AG04449 (cell line): ENCODE measurements at regions not wholly inside any gene's neighbourhood (a gene's known extent, or its start where the extent isn't known, plus 50 kb on each side); places are given as distances from the start of the nearest gene placed in this dataset.

Experiments used
- CTCF ChIA-PET: fragments of 350-600 bp; formaldehyde crosslinking; extraction: SDS; loops from one replicate; lab custom pipeline; 2021; ENCODE audit warnings: antibody characterized with exemption; lab: Yijun Ruan, JAX
- POLR2A ChIA-PET: fragments of 400-600, 350-600 bp; formaldehyde crosslinking; extraction: SDS; loops from one replicate; lab custom pipeline; 2020; ENCODE audit warnings: antibody characterized with exemption, inconsistent platforms; lab: Yijun Ruan, JAX
- DNase-seq: peaks from one replicate; pipeline ENCODE4 v3.0.0-alpha.2; 2010; ENCODE audit warnings: low read depth, low spot score
- H3K4me3 ChIP-seq: 2 replicates; pipeline ENCODE4 v1.5.1; 2011; ENCODE audit warnings: low read depth, mild to moderate bottlenecking, control low read depth, low read length
- TF ChIP-seq, protein P1 (sequence below): IDR thresholded peaks from one replicate; pipeline ENCODE4 v1.5.1; 2011; ENCODE audit warnings: mild to moderate bottlenecking, moderate library complexity, low read length, control low read depth, inconsistent platforms; ENCODE audit not compliant: insufficient read depth; ENCODE audit errors: missing control alignments

DNA sequence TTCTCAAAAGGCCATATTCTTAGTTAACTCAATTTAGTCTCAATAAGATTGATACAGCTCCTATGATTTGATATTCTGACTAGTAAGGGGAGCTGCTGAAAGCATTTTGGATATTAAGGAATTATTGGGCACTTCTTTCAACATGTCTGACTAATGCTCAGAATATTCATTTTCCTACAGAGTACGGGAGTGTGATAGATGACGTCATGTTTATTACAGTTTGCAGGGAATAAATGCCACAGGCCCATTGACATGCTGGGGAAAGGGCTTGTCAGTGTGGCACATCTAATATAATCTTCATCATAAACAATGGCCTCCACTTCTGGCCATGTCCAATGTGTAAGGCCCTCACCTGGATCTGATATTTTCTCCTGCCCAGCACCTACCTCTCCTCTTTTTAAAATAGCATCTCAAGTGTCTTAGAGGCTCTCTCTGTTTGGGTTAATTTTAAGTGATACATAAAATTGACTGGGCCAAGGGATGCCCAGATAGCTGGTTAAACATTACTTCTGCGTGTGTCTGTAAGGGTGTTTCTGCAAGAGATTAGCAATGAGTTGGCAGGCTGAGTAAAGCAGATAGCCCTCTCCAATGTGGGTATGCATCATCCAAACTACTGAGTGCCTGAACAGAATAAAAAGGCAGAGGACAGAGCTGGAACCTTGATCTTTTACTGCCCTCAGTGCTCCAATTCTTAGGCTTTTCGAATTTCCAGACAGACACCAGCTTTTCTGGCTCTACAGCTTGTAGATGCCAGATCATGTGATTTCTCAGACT lies 99.3 kb downstream of the SLC24A2 start:
- TF ChIP-seq, protein P1, sequence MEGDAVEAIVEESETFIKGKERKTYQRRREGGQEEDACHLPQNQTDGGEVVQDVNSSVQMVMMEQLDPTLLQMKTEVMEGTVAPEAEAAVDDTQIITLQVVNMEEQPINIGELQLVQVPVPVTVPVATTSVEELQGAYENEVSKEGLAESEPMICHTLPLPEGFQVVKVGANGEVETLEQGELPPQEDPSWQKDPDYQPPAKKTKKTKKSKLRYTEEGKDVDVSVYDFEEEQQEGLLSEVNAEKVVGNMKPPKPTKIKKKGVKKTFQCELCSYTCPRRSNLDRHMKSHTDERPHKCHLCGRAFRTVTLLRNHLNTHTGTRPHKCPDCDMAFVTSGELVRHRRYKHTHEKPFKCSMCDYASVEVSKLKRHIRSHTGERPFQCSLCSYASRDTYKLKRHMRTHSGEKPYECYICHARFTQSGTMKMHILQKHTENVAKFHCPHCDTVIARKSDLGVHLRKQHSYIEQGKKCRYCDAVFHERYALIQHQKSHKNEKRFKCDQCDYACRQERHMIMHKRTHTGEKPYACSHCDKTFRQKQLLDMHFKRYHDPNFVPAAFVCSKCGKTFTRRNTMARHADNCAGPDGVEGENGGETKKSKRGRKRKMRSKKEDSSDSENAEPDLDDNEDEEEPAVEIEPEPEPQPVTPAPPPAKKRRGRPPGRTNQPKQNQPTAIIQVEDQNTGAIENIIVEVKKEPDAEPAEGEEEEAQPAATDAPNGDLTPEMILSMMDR, result no peak
- H3K4me3 ChIP-seq, result no peak overlapping the region
- CTCF ChIA-PET, result no interaction called here
- POLR2A ChIA-PET, result no interaction called here
- no peak for DNase-seq

DNA sequence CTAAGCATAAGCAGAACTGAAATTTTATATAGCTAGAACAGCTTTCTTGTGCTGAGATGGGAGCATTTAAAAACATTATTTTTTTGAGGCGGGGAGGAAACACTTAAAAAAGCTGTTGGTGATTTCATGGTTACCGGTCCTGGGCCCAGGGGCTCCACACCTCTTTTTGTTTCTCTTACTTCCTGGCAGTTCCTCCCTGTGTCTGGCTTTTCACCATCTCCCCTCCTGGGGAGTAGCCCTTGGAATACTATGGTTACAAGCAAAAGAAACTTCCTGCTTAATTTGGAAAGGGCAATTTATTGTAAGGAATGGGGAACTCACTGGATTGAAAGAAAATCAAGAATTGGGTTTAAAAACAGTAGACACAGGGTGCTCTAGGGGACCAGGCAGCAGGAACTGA lies 105.1 kb downstream of the SLC24A2 start:
- POLR2A ChIA-PET, result no interaction called here
- DNase-seq, result no peak
- TF ChIP-seq, protein P1, result no peak
- CTCF ChIA-PET, result no interaction called here
- H3K4me3 ChIP-seq, result no peak overlapping the region

DNA sequence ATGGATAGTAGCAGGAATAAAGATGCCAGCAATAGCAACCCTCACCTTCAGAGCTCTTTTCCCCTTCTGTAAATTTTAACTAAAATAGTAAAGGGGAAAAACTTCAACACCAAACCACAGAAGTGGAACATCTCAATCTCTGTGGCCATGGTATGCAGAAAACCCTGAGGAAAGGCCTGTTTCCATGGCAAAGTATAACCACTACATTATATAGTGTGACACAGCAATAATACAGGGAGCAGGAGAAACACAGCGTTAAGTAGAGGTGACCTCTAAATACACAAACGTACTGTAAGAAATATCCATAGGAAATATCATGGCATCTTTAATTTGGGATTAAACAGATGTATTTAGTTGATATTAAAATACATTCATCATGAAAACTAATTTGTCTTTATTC lies 106.4 kb downstream of the SLC24A2 start:
- TF ChIP-seq, protein P1, result no peak
- CTCF ChIA-PET, result no interaction called here
- no peak for DNase-seq
- POLR2A ChIA-PET, result no interaction called here
- no peak overlapping the region for H3K4me3 ChIP-seq

DNA sequence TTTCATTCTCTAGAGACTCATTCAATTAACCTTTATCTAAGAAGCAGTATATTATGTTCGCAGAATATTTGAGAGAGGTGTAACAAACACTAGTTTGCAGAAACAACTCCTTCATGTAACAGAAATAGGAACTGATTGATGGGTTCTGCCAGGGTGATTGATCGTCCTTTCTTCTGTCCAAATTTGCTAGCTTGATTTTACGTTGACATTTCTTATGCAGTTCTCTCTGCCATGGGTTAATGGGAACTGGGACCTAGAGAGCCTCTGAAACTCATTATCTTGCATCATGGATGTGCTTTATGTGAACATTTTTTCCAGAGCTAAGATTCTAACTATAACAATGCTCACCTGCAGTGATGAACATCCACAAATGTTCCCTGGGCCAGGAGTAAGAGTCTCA lies 107.0 kb downstream of the SLC24A2 start:
- DNase-seq, result no peak
- no peak overlapping the region for H3K4me3 ChIP-seq
- TF ChIP-seq, protein P1, result no peak
- POLR2A ChIA-PET, result no interaction called here
- CTCF ChIA-PET, result no interaction called here

DNA sequence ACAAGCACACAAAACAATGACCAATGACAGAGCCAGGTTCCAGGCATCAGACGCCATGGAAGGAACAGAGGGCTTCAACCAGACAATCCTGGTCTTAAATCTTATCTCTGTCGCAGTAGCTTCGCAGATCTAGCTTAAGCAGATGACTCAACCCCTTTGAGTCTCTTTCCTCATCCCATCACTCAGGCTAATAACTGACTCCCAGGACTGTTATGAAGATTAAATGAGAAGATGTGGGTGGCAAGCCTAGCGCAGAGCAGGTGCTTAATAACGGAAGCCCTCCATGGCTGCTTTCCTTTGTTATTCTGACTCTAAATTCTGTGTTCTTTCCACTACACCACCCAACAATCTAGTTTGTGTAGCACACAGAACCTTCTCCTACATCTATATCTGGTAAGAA lies 110.9 kb downstream of the SLC24A2 start:
- no peak for DNase-seq
- no peak overlapping the region for H3K4me3 ChIP-seq
- ChIA-PET POLR2A (no interaction called here), CTCF (no interaction called here)
- TF ChIP-seq, protein P1, result no peak

DNA sequence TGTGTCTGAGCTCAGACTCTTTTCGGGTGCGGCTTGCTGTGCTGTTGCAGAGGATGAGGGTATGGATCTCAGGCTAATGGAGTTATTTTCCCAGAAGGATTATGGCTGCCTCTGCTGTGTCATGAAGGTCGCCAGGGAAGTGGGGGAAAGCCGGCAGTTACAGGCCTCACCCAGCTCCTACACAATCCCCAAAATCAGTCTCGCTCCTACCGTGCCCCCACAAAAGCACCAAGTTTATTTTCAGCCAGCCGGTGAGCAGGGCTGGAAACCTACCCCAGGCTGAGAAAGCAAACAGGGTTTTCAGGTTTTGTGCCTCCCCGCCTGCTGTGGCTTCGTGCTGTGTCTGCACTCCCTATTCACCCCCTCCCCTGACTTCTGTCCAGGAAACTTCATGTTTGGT lies 113.3 kb downstream of the SLC24A2 start:
- ChIA-PET CTCF (no interaction called here), POLR2A (no interaction called here)
- no peak for DNase-seq
- TF ChIP-seq, protein P1, result no peak
- H3K4me3 ChIP-seq, result no peak overlapping the region
